ENCODE measurements at regions not wholly inside any gene's neighbourhood (a gene's known extent, or its start where the extent isn't known, plus 50 kb on each side); places are given as distances from the start of the nearest gene placed in this dataset.

DNA sequence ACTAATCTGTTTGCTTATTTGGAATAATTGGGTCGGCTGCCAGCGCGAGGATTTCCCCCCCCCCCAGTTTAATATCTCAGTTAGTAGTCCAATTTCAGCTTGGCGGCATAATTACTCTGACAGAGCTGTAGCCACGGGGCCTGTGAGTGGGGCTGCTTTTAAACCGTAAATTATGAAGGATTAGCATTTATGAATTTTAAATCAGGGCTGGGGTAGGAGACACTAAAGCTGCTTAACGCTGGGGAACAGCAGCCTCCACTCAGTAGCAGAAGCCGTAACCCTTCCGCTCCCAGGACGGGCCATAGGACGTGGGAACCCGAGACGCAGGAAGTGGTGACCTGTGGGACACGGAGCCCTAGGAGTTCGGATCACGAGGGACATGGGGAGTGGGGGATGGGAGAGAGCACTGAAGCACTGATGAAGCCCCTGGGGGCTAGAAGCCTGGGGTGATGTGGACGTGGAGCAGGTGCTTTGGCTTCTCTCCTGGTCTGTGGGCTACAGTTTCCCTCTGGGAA lies 66.2 kb upstream of the LMO1 start:
- DNase-seq (ENCODE audit: low spot score) (no peak), ATAC-seq (no peak)
- H3K27me3 Mint-ChIP-seq, result peaks cover 0 to 7% of the 10 kb centered on the region in 2 donors
- H3K27ac Mint-ChIP-seq, result no peak overlapping the region
- no peak overlapping the region for H3K4me3 Mint-ChIP-seq
- peaks cover 5 to 6% of the 10 kb centered on the region in 2 donors for H3K4me1 Mint-ChIP-seq (ENCODE audit: low read depth in 2 of 2)
- no peaks in the 10 kb centered on the region for H3K36me3 Mint-ChIP-seq
- no peaks in the 10 kb centered on the region for H3K9me3 Mint-ChIP-seq

DNA sequence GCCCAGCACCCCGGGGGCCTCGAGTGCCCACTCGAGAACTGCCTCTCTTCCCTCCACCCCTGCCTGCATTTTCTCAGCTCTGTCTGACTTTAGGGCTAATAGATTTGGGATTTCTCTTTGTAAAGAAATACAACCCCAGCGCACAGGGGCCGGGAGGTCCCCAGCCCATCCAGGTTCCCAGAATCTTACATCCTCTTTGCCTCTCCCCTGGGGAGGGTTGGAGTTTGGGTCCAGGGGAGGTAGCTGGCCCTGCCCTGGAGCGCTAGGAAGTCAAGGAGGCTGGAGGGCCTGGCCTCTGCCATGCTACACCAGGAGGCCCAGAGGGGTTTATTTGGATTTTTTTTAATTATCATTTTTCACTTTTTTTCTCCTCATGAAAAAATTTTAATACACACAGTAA lies 65.7 kb upstream of the LMO1 start:
- DNase-seq (ENCODE audit: low spot score) (no peak), ATAC-seq (no peak)
- Mint-ChIP-seq H3K4me3 (no peak overlapping the region), H3K27ac (no peak overlapping the region), H3K4me1 (ENCODE audit: low read depth in 2 of 2) (peaks cover 5 to 6% of the 10 kb centered on the region in 2 donors), H3K36me3 (no peaks in the 10 kb centered on the region), H3K27me3 (peaks cover 0 to 7% of the 10 kb centered on the region in 2 donors), H3K9me3 (no peaks in the 10 kb centered on the region)

DNA sequence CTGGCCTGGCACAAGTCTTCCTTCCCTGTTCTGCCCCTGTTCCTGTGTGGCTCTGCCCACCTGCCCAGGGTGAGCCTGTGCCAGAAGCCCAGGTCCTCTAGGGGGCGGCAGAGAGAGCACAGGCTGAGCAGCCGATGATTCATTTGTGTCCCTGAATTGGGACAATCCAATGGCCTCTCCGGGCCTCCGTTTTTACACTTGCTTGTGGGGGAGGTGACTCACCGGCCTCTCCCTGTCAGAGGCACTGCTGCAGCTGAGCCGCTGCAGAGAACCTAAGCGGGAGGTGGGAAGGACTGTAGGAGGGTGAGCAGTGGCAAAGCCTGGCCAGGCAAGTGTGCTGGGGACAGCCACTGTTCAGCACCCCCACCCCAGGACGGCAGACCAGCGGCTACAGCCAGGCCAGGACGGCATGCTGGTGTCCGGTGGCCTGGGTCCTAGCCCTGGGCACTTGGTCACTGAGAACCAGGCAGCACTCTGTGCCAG lies 65.2 kb upstream of the LMO1 start:
- H3K9me3 Mint-ChIP-seq, result no peaks in the 10 kb centered on the region
- H3K27me3 Mint-ChIP-seq, result peaks cover 0 to 7% of the 10 kb centered on the region in 2 donors
- peak overlapping the region; percentile 22 for H3K4me3 Mint-ChIP-seq
- no peaks in the 10 kb centered on the region for H3K36me3 Mint-ChIP-seq
- peaks cover 5 to 6% of the 10 kb centered on the region in 2 donors for H3K4me1 Mint-ChIP-seq (ENCODE audit: low read depth in 2 of 2)
- DNase-seq (ENCODE audit: low spot score), result peak; percentile 77
- peak; percentile 77 to 86 for ATAC-seq
- H3K27ac Mint-ChIP-seq, result no peak overlapping the region

DNA sequence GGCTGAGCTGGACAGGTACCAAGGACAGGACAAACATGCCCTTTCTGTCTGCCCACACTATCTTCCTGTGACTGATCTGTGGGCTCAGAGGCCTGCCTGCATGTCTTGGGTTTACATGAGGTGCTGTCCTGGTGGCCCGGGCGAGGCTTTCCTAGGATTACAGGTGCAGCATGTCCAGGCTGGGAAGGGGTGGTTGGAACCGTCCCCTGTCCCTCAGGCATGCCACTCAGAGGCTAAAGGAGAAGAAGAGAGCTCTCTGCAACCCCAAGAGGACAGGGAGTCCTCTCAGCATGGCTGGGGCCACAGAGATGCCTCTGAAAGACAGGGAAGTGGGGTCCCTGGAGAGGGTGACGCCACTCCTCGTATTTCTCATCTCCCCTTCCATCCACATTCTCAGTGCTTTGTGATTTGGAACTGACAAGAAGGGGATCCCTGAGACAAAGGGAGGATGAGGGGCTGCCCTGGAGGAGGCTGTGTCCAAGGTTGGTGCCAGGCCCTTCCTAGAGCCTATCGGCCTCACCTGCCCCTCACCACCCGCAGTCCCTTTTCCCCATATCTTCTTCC lies 64.6 kb upstream of the LMO1 start:
- ATAC-seq (peak in 1 of 2 donors; percentile 1), DNase-seq (ENCODE audit: low spot score) (peak; percentile 2)
- H3K36me3 Mint-ChIP-seq, result no peaks in the 10 kb centered on the region
- no peak overlapping the region for H3K27ac Mint-ChIP-seq
- H3K4me1 Mint-ChIP-seq (ENCODE audit: low read depth in 2 of 2), result peaks cover 5 to 6% of the 10 kb centered on the region in 2 donors
- peaks cover 0 to 7% of the 10 kb centered on the region in 2 donors for H3K27me3 Mint-ChIP-seq
- no peaks in the 10 kb centered on the region for H3K9me3 Mint-ChIP-seq
- no peak overlapping the region for H3K4me3 Mint-ChIP-seq

DNA sequence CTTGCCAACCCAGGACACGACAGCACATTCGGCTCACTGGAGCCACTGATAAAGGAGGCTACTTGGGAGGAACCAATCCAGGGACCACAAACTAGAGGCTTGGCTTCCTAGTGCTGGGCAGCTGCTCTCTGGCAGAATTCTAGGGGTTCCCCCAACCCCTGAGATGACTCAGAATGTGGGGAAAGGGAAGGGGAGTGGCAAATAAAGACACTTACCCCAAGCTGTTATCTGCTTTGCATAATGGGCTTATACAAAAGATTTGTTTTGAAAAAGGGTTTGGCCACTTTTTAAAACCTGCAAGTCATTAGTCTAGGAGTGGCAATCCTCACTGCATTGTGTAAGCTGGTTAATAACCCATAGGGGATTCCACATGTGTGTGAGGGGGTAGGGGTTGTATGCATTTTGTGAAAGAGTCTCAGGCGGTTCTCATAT lies 64.1 kb upstream of the LMO1 start:
- no peak overlapping the region for H3K27ac Mint-ChIP-seq
- no peaks in the 10 kb centered on the region for H3K9me3 Mint-ChIP-seq
- peak; percentile 58 for DNase-seq (ENCODE audit: low spot score)
- ATAC-seq, result peak; percentile 45 to 77
- peaks cover 5 to 6% of the 10 kb centered on the region in 2 donors for H3K4me1 Mint-ChIP-seq (ENCODE audit: low read depth in 2 of 2)
- H3K36me3 Mint-ChIP-seq, result no peaks in the 10 kb centered on the region
- peaks cover 3 to 7% of the 10 kb centered on the region in 2 donors for H3K27me3 Mint-ChIP-seq
- no peak overlapping the region for H3K4me3 Mint-ChIP-seq

DNA sequence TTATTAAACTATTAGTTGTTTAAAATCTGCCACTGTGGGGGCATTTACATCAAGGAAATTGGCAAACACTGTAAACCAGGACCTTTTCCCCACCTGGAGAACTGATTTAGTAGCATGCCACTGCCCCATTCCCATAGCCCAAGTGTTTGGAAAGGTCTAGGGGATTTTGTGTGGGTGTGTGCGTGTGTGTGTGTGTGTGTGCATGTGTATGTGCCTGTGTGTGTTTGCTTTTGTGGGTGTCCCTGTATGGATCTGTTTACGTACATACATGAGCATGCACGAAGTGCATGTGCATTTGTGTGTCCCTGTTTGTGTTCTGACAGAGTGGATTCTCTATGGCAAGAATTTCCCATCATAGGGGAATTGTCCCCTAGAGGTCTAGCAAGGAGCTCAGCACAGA lies 62.7 kb upstream of the LMO1 start:
- Mint-ChIP-seq H3K36me3 (no peaks in the 10 kb centered on the region), H3K27me3 (peaks cover 7% of the 10 kb centered on the region in 2 donors), H3K4me3 (no peak overlapping the region), H3K4me1 (ENCODE audit: low read depth in 2 of 2) (peaks cover 5 to 6% of the 10 kb centered on the region in 2 donors), H3K27ac (no peak overlapping the region), H3K9me3 (no peaks in the 10 kb centered on the region)
- DNase-seq (ENCODE audit: low spot score), result no peak
- no peak for ATAC-seq

DNA sequence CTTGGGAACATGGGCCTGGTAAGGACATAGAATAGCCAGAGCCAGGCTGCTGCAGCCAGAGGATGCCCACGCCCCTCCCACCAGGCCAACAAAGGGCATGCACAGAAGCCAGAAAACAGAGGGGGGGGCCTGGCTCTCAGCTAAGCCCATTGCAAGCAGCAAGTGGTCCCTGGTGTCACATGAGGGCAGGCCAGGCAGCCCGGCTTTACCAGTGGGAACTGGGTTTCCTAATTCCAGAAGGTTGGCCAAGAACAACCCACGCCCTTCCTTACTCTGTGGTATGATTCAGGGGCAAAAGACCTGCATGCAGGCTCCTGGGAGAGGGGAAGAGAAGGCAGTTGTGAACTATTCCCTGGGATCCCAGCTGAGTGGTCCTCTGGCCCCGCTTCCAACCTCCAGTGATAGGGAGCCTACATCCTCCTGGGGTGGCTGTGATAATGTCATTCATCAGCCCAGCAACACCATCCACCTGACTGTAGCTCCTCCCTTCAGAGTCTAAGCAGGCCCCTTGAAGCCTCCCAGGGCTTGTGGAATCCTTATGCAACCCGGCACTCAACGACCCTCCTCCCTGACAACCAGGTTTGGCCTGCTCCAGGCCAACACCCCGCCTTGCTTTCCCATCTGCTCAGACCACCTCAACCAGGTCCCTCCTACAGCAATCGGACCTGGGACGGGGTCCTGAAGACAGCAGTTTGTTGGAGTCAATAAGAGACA lies 62.1 kb upstream of the LMO1 start:
- peak; percentile 42 for DNase-seq (ENCODE audit: low spot score)
- Mint-ChIP-seq H3K9me3 (no peaks in the 10 kb centered on the region), H3K4me1 (ENCODE audit: low read depth in 2 of 2) (peaks cover 5 to 6% of the 10 kb centered on the region in 2 donors), H3K27ac (no peak overlapping the region), H3K4me3 (no peak overlapping the region), H3K36me3 (no peaks in the 10 kb centered on the region), H3K27me3 (peaks cover 2 to 7% of the 10 kb centered on the region in 2 donors)
- ATAC-seq, result no peak

DNA sequence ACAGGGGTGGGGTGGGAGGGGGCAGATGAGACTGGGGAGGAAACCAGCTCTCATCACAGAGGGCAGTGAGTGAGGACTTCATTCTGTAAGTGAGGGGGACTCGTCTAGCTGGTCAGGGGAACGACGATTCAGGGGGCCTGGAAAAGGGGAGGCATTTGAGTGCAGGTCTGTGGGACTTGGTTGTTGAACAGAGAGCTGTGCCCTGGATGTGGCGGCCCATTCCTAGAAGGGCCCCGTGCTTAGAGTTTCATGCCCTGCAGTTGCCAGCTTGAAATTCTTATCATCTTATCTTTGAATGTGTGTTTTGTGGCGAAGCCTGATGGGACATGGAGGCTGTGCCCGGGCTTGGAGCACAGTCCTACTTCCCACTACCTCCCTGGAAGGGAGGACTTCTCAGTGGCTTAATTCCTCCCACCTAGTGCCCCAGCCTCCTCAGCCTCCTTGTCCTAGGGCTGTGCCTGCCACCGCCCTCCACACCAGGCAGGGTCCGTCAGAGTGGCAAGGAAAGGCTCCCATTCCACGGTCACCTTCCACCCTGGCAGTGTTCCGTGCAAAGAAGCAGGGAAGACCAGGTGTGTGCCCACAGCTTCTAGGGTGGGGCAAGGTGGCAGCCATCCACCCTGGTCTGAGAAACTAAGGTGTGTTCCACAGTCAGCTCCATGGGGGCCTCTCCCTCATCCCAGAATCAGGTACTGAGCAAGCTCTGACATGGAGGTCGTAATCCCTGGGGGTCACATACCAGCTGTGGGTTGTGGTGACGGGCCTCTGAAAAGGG lies 59.7 kb upstream of the LMO1 start:
- H3K27ac Mint-ChIP-seq, result no peak overlapping the region
- peaks cover 6 to 20% of the 10 kb centered on the region in 2 donors for H3K27me3 Mint-ChIP-seq
- ATAC-seq (no peak), DNase-seq (ENCODE audit: low spot score) (peak; percentile 31)
- H3K4me3 Mint-ChIP-seq, result no peak overlapping the region
- H3K4me1 Mint-ChIP-seq (ENCODE audit: low read depth in 2 of 2), result no peaks in the 10 kb centered on the region
- no peaks in the 10 kb centered on the region for H3K36me3 Mint-ChIP-seq
- no peaks in the 10 kb centered on the region for H3K9me3 Mint-ChIP-seq

DNA sequence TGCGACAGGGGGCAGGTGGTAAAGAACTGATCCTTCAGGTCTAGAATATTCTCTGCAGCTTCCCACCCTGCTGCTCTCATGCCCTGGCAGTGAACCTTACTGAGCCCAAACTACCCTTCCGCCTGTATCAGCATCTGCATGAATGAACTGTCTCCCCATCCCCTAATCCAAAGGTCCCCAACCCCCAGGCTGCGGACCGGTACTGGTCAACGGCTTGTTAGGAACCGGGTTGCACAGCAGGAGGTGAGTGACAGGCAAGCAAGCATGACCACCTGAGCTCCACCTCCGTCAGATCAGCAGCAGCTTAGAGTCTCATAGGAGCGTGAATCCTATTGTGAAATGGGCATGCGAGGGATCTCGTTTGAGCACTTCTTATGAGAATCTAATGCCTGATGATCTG lies 58.2 kb upstream of the LMO1 start:
- Mint-ChIP-seq H3K4me3 (no peak overlapping the region), H3K27ac (no peak overlapping the region), H3K4me1 (ENCODE audit: low read depth in 2 of 2) (no peaks in the 10 kb centered on the region), H3K9me3 (no peaks in the 10 kb centered on the region), H3K36me3 (no peaks in the 10 kb centered on the region), H3K27me3 (peaks cover 8 to 20% of the 10 kb centered on the region in 2 donors)
- ATAC-seq (no peak), DNase-seq (ENCODE audit: low spot score) (peak; percentile 44)

DNA sequence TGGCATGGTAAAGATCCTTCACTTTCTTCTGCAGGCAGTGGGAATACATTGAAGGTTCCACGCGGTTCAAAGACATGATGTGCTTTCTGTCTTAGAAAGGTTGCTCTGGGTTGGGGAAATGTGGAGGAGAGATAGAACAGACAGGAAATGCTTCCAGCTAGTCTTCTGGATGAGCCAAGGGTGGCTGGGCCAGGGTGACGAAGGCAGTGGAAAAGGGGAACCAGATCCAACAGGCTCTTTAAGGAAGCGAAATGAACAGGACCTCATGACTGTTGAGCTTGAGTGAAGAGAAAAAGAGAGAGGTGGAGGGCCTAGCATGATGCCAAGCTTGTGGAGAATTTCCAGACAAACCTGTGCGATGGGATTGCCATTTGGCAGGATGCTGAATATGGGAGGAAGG lies 56.4 kb upstream of the LMO1 start:
- Mint-ChIP-seq H3K36me3 (no peaks in the 10 kb centered on the region), H3K27me3 (peaks cover 13 to 20% of the 10 kb centered on the region in 2 donors), H3K9me3 (no peaks in the 10 kb centered on the region), H3K27ac (no peak overlapping the region), H3K4me3 (no peak overlapping the region), H3K4me1 (ENCODE audit: low read depth in 2 of 2) (no peaks in the 10 kb centered on the region)
- DNase-seq (ENCODE audit: low spot score) (no peak), ATAC-seq (no peak)

DNA sequence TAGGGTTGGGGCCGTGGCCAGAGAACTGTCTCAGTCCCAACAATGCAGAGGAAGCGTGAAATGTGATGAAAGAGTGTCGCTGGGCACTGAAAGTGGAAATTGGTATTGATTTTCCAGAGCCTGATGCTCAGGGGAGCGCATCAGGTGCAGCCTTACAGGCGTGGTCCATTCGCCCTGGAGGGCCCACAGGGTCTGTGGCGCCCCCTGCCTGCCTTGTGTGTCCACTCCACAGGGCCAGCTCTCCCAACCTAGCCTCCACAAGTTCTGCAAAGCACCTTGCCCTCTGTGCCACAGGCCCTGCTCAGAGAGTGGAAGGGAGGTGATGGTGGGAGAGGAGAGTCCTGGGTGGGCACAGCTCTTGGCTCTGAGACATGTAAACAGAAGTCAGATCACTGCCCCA lies 54.9 kb upstream of the LMO1 start:
- Mint-ChIP-seq H3K36me3 (no peaks in the 10 kb centered on the region), H3K9me3 (no peaks in the 10 kb centered on the region), H3K27me3 (peaks cover 13 to 20% of the 10 kb centered on the region in 2 donors), H3K27ac (no peak overlapping the region), H3K4me1 (ENCODE audit: low read depth in 2 of 2) (no peaks in the 10 kb centered on the region), H3K4me3 (no peak overlapping the region)
- ATAC-seq (no peak), DNase-seq (ENCODE audit: low spot score) (no peak)

DNA sequence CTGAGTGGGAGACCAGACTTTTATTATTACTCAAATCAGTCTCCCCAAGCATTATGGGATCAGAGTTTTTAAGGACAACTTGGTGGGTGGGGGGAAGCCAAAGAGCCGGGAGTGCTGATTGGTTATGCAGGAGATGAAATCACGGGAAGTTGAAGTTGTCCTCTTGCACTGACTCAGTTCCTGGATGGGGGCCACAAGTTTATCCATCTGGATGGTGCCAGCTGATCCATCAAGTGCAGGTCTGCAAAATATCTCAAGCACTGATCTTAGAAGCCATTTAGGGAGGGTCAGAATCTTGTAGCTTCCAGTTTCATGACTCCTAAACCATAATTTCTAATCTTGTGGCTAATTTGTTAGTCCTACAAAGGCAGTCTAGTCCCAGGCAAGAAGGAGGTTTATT lies 53.5 kb upstream of the LMO1 start:
- Mint-ChIP-seq H3K4me3 (no peak overlapping the region), H3K4me1 (ENCODE audit: low read depth in 2 of 2) (no peaks in the 10 kb centered on the region), H3K9me3 (no peaks in the 10 kb centered on the region), H3K27ac (no peak overlapping the region), H3K27me3 (peaks cover 13% of the 10 kb centered on the region in 2 donors), H3K36me3 (no peaks in the 10 kb centered on the region)
- no peak for ATAC-seq
- DNase-seq (ENCODE audit: low spot score), result no peak

DNA sequence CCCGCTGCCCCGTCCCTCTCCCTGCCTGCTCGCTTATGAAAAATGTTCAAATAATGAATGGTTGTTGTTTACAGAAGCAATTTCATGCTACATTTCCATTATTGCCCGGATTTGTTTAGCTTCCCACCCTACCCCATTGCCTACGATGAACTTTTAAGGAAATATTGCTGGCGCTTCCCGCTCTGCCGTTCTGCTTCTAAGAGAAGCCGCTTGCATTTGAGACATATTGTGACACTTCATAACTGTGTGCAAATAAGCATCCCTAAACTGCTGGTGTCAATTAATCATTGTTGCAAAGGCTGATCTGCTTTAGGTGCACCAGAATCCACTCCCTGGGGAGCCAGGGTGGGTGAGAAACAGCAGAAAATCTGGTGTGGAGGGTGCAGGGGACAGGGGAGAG lies 52.3 kb upstream of the LMO1 start:
- Mint-ChIP-seq H3K27me3 (peaks cover 13% of the 10 kb centered on the region in 2 donors), H3K36me3 (no peaks in the 10 kb centered on the region), H3K9me3 (no peaks in the 10 kb centered on the region), H3K4me1 (ENCODE audit: low read depth in 2 of 2) (no peaks in the 10 kb centered on the region), H3K4me3 (no peak overlapping the region), H3K27ac (no peak overlapping the region)
- DNase-seq (ENCODE audit: low spot score) (no peak), ATAC-seq (no peak)

DNA sequence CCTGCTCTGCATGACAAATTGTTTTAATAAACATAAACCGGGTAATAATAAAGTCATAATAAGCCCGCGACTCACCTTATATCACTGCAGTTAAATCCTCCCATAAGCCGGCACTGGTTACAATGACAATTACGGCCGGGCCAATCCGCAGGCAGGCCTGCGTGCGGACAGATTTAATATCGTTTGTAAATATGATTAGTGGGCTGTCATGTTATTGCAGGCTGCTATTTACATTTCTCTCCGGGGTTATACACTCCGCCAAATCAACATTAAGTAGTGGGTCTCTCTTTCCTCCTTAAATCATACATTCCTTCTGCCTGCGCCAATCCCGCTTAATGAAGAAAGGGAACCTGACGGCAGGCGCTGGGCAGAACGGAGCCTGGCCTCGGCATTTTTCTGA lies 51.8 kb upstream of the LMO1 start:
- Mint-ChIP-seq H3K36me3 (no peaks in the 10 kb centered on the region), H3K27ac (no peak overlapping the region), H3K4me3 (no peak overlapping the region), H3K4me1 (ENCODE audit: low read depth in 2 of 2) (no peaks in the 10 kb centered on the region), H3K9me3 (no peaks in the 10 kb centered on the region), H3K27me3 (peaks cover 12 to 13% of the 10 kb centered on the region in 2 donors)
- no peak for ATAC-seq
- no peak for DNase-seq (ENCODE audit: low spot score)
